Subcutaneous abdominal adipose tissue (tissue), 5 donors: ENCODE measurements at regions not wholly inside any gene's neighbourhood (a gene's known extent, or its start where the extent isn't known, plus 50 kb on each side); places are given as distances from the start of the nearest gene placed in this dataset.
"Not testable (repeated sequence)": the region's sequence is repeated elsewhere in the genome, so short reads cannot be mapped to it uniquely, and the experiment has no call there.

Experiments used
- H3K27ac ChIP-seq: one replicate; pipeline ENCODE4 v1.7.0; 2013; ENCODE audit warnings: low read depth, mild to moderate bottlenecking, inconsistent platforms, low read length, moderate library complexity
- H3K27me3 ChIP-seq, 5 donors: one replicate each; pipeline ENCODE4 v1.7.0; 2013; ENCODE audit warnings: low read length in 5 of 5, inconsistent platforms in 1 of 5; ENCODE audit not compliant: control insufficient read depth in 5 of 5, insufficient read depth in 4 of 5
- H3K36me3 ChIP-seq, 5 donors: one replicate each; pipeline ENCODE4 v1.7.0; 2013; ENCODE audit warnings: low read length in 5 of 5; ENCODE audit not compliant: control insufficient read depth in 5 of 5, insufficient read depth in 5 of 5
- H3K4me1 ChIP-seq, 5 donors: one replicate each; pipeline ENCODE4 v1.7.0; 2013; ENCODE audit warnings: low read length in 5 of 5, mild to moderate bottlenecking in 3 of 5, moderate library complexity in 1 of 5; ENCODE audit not compliant: control insufficient read depth in 5 of 5, insufficient read depth in 5 of 5
- H3K4me3 ChIP-seq, 5 donors: one replicate each; pipeline ENCODE4 v1.7.0; 2013; ENCODE audit warnings: low read length in 5 of 5, low read depth in 1 of 5
- H3K9ac ChIP-seq, 5 donors: one replicate each; pipeline ENCODE4 v1.7.0; 2013; ENCODE audit warnings: low read length in 5 of 5, mild to moderate bottlenecking in 4 of 5, moderate library complexity in 3 of 5
- H3K9me3 ChIP-seq, 5 donors: one replicate each; pipeline ENCODE4 v1.7.0; 2013; ENCODE audit warnings: low read length in 5 of 5; ENCODE audit not compliant: control insufficient read depth in 5 of 5
- donor health status: healthy.
- donor health status: healthy.
- donor health status: healthy.
- donor health status: healthy.
- donor health status: healthy.

GRCh38 chrX:45524296-45524695, 323.6 kb upstream of the DIPK2B start:
- Histone ChIP-seq H3K27me3 (peaks cover 0 to 6% (median 0%) of the 10 kb centered on the region in 5 donors), H3K9ac (no peak overlapping the region)

GRCh38 chrX:45518552-45518951, 317.9 kb upstream of the DIPK2B start:
- no peaks in the 10 kb centered on the region for H3K9me3 ChIP-seq
- H3K4me1 ChIP-seq: peaks cover 0 to 20% (median 8%) of the 10 kb centered on the region in 5 donors
- H3K27ac ChIP-seq: peak overlapping the region; percentile 13
- H3K4me3 ChIP-seq: no peak overlapping the region
- no peaks in the 10 kb centered on the region for H3K36me3 ChIP-seq
- peaks cover 0 to 7% (median 2%) of the 10 kb centered on the region in 5 donors for H3K27me3 ChIP-seq
- no peak overlapping the region for H3K9ac ChIP-seq

More at GRCh38 chrX:45524296-45524695, 323.6 kb upstream of the DIPK2B start:
- H3K27ac ChIP-seq: no peak overlapping the region
- H3K36me3 ChIP-seq: no peaks in the 10 kb centered on the region
- H3K4me1 ChIP-seq: peaks cover 0 to 6% (median 0%) of the 10 kb centered on the region in 5 donors
- H3K9me3 ChIP-seq: no peaks in the 10 kb centered on the region
- H3K4me3 ChIP-seq: no peak overlapping the region

GRCh38 chrX:45517090-45517973, 316.7 kb upstream of the DIPK2B start:
- Histone ChIP-seq H3K27ac (no peak overlapping the region), H3K4me1 (peaks cover 0 to 20% (median 8%) of the 10 kb centered on the region in 5 donors), H3K4me3 (no peak overlapping the region), H3K9me3 (no peaks in the 10 kb centered on the region), H3K27me3 (peaks cover 0 to 12% (median 7%) of the 10 kb centered on the region in 5 donors), H3K36me3 (no peaks in the 10 kb centered on the region), H3K9ac (no peak overlapping the region)

- Histone ChIP-seq H3K4me3 (no peak overlapping the region), H3K27me3 (peaks cover 0 to 10% (median 7%) of the 10 kb centered on the region in 5 donors), H3K9ac (peak overlapping the region in 1 of 5 donors; percentile 10), H3K36me3 (no peaks in the 10 kb centered on the region), H3K4me1 (peaks cover 0 to 20% (median 8%) of the 10 kb centered on the region in 5 donors), H3K9me3 (no peaks in the 10 kb centered on the region), H3K27ac (peak overlapping the region; percentile 70)
These were observed 314.9 kb upstream of the DIPK2B start for GRCh38 chrX:45515262-45516215.

DNA sequence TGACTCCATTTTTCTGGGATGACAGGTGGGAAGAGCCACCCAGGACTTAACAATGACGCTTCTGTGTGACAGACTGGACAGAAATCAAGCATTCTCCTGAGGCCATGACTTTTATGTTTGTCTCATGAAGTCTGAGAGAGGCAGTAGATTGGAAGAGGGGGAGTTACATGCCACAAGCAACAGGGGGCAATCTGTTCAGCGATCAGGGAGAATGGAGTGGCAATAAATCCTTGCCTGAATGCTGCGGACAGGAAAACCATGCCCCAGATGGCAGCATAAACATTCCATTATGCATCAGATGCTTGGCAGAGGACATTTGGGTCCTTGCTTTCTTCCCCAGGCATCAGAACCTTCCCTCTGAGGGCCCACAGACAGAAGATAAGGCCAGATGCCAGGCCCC, 312.4 kb upstream of the DIPK2B start:
- Histone ChIP-seq H3K9ac (no peak overlapping the region), H3K9me3 (no peaks in the 10 kb centered on the region), H3K4me3 (no peak overlapping the region), H3K36me3 (no peaks in the 10 kb centered on the region), H3K27me3 (peaks cover 0 to 13% (median 7%) of the 10 kb centered on the region in 5 donors), H3K27ac (no peak overlapping the region), H3K4me1 (peaks cover 0 to 21% (median 5%) of the 10 kb centered on the region in 5 donors)

DNA sequence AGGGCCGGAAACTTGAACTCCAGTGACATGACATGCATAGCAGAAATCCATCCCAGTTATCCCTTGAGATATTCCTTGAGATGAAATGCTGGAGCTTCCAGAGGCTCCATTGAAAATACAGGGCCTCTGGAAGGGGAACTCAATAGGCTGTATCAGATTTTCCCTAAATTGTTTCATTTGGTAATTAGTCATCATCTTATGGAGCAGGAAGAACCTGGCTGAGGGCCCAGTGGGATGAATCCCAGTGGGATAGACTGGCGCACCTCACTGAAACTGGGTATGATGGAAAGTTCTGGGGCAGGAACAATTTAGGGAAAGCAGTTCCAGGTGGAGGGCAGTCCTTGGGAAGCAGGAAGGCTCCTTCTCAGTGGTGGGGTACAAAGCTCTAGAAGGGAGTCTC, 307.8 kb upstream of the DIPK2B start:
- H3K27ac ChIP-seq: peak overlapping the region; percentile 88
- H3K36me3 ChIP-seq: no peaks in the 10 kb centered on the region
- no peaks in the 10 kb centered on the region for H3K9me3 ChIP-seq
- H3K9ac ChIP-seq: no peak overlapping the region
- no peak overlapping the region for H3K4me3 ChIP-seq
- peaks cover 0 to 35% (median 20%) of the 10 kb centered on the region in 5 donors for H3K4me1 ChIP-seq
- H3K27me3 ChIP-seq: peaks cover 0 to 9% (median 4%) of the 10 kb centered on the region in 5 donors

DNA sequence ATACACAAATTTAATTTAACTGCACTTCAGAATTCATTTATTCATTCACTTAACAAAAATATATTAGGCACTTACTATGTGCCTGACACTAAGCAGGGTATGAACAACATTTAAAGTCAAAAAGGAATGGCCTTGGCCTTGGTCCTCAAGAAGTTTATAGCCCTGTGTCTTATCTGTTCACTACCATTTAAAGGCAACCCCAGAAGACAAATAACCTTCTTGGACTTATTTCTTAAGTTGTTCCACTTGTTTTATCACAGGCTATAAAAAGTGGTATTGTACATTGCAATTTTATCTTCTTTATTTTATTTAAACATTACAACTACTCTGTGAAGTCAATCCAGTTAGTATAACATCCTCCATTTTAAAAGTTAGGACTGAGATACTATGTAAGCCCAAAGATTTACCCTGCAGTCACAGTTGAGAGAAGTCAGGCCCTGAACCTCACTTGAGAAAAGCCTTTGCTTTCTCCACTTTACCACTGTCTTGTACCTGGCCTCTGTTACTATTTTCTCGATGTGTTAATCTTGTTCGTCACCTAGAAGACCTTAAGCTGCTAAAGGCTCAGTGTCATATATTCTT, 305.6 kb upstream of the DIPK2B start:
- Histone ChIP-seq H3K4me3 (no peak overlapping the region), H3K27ac (peak overlapping the region; percentile 88), H3K9me3 (no peaks in the 10 kb centered on the region), H3K27me3 (peaks cover 0 to 9% (median 3%) of the 10 kb centered on the region in 5 donors), H3K36me3 (no peaks in the 10 kb centered on the region), H3K9ac (no peak overlapping the region), H3K4me1 (peaks cover 0 to 35% (median 20%) of the 10 kb centered on the region in 5 donors)

DNA sequence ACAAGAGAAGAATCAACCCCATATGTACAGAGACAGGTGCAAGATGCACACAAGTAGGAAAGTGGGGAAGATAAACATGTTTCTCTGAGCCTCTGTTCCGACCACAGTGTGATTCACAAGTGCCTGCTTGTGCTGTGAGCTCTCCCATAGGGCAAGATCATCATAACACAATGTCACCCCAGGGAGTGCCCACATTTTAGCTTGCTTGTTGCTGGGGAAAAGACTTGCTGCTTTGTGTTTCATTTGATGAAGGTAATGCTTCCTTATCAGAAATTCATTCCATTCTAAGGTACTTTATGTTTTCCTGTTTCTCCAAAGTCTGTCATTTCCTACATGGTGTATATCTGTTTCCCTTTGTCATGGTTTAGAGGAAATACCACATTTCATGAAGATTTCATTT, 304.5 kb upstream of the DIPK2B start:
- Histone ChIP-seq H3K27ac (no peak overlapping the region), H3K4me3 (no peak overlapping the region), H3K9ac (no peak overlapping the region), H3K9me3 (no peaks in the 10 kb centered on the region), H3K4me1 (peaks cover 0 to 35% (median 21%) of the 10 kb centered on the region in 5 donors), H3K36me3 (no peaks in the 10 kb centered on the region), H3K27me3 (peaks cover 0 to 7% (median 3%) of the 10 kb centered on the region in 5 donors)

- H3K9ac ChIP-seq, H3K36me3 ChIP-seq, H3K27me3 ChIP-seq, H3K9me3 ChIP-seq, H3K4me3 ChIP-seq, H3K27ac ChIP-seq: not testable (repeated sequence)
- H3K4me1 ChIP-seq: peaks cover 0 to 35% (median 21%) of the 10 kb centered on the region in 5 donors
These were observed 303.2 kb upstream of the DIPK2B start for GRCh38 chrX:45503787-45504362.
